Activated CD4-positive, alpha-beta T cell treated with anti-CD3 and anti-CD28 coated beads, Interleukin-2, amount 50 U/mL, for 48 hours (primary cell): ENCODE measurements at regions not wholly inside any gene's neighbourhood (a gene's known extent, or its start where the extent isn't known, plus 50 kb on each side); places are given as distances from the start of the nearest gene placed in this dataset.

Source experiments
- DNase-seq, 2 experiments: peaks; one replicate each; pipeline ENCODE4 v3.0.0-alpha.2; 2020

DNA sequence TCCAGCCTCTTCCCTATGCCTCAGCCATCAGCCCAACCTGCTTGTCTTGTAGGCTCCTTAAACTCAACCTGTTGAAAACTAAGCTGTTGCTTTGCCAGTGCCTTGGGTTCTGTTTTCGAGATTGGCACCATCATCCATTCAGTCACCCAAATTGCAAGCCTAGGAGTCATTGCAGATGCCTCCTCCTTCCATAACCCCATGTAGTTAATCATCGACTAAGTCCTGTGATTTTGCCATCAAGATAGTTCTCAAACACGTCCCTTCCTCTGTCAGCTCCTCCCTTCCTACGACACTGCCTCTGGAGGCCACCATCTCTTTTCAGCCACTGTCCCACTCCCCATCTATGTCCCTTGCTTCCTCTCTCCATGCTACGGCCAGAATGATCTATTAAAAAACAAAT, 168.1 kb downstream of the RAB11FIP2 start:
- no peak for DNase-seq

- peak; percentile 2 to 3 for DNase-seq
These were observed 162.6 kb downstream of the RAB11FIP2 start for GRCh38 chr10:117884093-117884492.

GRCh38 chr10:117884592-117884991, 162.1 kb downstream of the RAB11FIP2 start:
- no peak for DNase-seq

GRCh38 chr10:117885206-117885829, 161.4 kb downstream of the RAB11FIP2 start:
- DNase-seq: no peak

DNA sequence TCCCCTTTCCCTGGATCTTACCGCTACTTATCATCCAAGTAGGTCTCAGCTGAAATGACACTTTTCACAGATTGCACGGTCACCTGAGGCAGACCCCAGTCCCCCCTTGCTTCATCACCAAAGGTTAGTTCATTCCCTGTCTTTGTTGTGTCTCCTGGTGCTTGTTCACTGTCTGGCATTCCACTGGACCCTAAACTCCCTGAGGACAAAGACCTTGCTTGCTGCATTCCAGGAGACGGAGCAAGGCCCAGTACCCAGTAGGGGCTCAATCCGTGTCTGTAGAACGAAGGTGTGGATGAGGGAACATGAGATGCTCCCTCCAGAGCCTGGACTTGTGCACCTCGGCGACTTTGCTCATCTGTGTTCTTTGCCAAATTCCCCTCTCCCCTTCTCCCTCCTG, 160.0 kb downstream of the RAB11FIP2 start:
- no peak for DNase-seq

- no peak for DNase-seq
These were observed 157.1 kb downstream of the RAB11FIP2 start for GRCh38 chr10:117889664-117890063.

DNA sequence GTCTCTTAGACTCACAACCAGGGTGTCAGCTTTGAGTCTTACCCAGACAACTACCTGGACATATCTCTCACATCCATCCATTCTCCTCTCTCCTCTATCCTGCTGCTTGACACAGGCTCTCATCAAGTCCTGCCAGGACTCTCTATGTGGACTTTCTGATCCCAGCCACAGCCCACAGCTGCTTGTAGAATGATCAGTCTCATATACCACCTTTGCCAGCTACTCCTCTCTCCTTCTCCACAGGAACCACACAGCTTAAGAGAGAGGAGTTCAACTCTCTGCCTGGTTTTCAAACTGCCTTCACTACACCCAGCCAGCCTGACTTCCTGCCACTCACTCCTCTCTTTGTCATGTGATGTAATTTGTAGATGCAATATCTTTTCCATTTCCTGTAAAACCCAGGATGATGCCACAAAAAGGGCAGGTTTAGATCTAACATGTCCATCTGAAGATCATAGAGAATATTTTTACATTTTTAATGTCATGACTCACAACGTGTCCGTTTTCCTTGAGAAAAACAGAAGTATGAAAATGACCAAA, 154.0 kb downstream of the RAB11FIP2 start:
- DNase-seq: no peak

DNA sequence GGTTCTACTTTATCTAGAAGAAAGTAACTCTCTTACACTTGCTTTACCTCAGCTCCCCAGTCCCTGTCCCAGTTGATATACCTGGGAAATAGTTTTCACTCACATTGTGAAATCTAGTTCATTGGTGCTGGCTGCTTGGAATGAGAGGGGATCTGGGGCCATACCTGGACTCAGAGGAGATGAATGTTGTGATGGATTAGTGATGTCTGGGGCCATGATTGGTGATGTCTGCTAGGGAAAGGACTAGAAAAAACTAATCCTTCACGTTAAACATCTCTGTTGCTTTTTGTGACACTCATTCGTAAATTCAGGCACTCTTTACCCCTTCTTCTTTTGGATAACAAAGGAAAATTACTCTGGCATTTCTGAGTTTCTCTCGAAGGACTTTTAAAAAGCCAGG, 152.4 kb downstream of the RAB11FIP2 start:
- DNase-seq: no peak

GRCh38 chr10:117896517-117896916, 150.2 kb downstream of the RAB11FIP2 start:
- DNase-seq: no peak

DNA sequence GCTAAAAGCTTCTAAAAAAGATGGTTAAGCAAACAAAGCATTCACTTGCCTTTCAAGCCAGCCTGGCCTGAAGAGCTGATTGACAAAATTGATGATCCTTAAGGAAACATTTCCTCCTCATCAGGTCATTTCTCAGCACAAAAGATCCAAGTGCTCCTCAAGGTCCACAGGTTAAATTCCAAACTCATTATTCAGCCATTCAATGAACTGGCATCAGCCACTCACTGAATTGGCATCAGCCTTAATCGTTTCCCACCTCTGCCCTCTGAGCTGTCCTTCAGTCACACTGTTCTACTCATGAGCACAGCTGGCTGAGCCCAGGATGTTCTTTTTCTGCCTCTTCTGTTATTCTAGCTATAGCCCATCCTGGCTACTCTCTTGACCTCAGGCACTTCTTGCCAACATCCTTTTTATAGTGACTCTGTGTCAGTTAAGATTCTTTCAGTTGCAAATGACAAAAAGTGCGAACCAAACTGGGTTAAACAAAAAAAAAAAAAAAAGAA, 147.5 kb downstream of the RAB11FIP2 start:
- DNase-seq: no peak

DNA sequence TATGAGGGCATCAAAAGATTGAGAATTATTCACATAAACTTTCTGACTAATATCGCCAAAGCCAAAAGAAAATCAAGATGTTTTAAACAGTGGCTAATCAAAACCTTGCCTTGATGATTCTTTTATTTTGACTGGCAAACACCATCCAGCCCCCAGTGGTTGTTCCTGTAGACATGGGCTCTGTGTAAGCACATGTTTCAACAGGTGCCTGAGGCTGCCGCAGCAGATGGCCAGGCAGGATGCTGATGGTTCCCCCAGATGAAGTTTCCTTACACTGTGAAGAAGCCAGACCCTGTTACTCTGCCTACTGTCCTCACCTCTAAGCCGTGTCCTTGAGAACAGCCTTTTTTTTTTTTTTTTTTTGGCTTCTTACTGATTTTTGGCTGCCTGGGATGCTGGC, 146.5 kb downstream of the RAB11FIP2 start:
- no peak for DNase-seq

- DNase-seq: no peak
These were observed 142.9 kb downstream of the RAB11FIP2 start for GRCh38 chr10:117903854-117904253.

DNA sequence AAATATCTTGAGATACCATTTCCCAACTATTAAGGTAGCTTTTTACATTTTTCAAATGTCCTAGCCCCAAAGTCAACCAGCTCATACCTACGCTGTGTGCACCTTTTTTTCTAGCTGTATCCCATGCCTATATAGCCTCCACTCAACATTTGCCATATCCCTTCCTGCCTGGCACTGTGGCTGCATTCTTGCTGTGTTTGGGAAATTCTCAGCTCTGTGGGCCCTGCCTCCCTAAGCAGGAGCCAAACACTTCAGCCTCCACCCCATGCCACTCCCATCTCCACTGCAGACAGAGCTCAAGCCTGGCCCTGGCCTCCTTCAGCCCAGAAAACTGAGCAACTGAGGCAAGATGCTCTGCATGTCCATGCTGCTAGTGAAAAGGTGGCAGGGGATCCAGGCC, 141.3 kb downstream of the RAB11FIP2 start:
- no peak for DNase-seq

DNA sequence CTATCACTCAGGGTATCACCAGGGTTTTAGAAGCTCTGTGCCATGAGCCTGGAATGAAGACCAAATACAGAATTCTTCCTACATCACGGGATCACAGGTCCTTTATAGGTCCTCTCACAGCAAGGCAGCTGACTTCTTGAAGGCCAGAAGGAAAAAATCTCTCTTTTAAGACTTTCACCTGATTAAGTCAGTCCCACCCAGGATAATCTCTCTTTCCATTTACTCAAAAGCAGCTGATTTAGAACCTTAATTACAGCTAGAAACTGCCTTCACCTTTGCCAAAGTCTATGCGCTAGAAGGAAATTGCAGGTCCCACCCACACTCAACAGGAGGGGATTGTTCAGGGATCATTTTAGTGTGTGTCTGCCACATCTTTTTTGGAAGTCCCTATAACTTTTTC, 135.1 kb downstream of the RAB11FIP2 start:
- no peak for DNase-seq

GRCh38 chr10:117914334-117914733, 132.4 kb downstream of the RAB11FIP2 start:
- DNase-seq: no peak

GRCh38 chr10:117920956-117921355, 125.8 kb downstream of the RAB11FIP2 start:
- no peak for DNase-seq

DNA sequence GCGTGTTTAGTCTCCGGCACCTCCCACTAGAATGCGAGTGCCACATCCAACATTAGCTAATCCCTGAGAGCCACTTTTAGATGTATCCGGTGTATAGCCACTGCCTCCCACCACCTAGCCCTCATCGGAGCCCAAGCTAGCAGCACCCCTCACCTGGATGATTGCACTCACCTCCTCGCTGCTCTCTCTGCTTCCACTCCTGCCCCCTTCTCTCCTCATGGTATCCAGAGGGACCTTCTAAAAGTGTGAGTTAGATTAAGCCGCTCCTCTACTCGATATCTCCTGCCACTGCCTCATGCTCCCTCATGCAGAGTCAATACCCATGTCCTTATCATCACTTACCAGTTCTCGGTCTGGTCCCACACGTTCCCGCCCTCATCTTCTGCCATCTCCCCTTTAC, 125.3 kb downstream of the RAB11FIP2 start:
- DNase-seq: no peak

DNA sequence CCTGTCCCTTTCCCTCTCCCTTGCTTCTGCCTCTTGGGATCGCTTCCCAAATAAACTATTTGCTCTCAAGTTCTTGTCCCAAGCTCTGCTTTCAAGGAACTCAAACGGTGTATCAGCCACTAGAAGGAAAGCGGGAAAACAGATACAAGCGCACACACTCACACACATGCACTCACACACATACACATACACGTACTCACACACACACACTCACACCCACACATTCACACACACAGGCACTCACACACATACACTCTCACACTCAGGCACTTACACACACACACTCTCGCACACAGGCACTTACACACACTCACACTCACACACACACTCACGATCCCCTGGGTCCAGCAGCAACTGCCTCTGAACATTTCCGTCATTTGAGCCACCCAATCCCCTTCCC, 121.9 kb downstream of the RAB11FIP2 start:
- no peak for DNase-seq

- no peak for DNase-seq
These were observed 121.4 kb downstream of the RAB11FIP2 start for GRCh38 chr10:117925369-117925768.

DNA sequence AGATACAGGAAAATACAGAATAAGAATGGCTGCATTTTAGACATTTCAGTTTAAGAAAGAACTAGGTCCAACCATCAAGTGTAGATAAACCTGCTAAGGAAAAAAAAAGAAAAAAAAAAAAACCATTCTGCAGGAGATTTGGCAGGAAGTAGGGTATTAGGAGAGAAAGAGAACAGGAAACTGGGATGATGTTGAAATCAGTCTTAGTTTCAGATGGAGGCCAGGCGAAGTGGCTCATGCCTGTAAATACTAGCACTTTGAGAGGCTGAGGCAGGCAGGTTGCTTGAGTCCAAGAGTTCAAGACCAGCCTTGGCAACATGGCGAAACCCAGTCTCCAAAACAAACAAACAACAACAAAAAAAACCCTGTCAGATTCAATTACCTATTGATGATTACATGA, 120.2 kb downstream of the RAB11FIP2 start:
- DNase-seq: no peak

DNA sequence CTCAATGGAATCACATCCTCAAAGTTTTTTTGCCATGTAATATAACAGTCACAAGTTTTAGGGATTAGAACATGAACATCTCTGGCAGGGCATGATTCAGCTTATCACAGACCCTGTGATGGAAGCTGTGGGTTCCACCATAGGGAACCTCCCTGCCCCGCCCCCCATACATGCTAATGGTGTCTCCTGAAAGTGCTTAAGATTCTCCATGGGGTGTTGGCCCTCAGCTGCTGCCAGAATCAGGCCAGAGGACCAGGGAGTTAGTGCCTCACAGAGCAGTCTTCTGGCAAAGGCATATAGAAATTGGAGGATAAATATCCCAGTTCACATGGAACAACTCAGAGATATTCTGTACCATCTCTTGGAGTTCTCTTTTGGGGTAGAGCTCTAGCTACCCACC, 119.4 kb downstream of the RAB11FIP2 start:
- no peak for DNase-seq

DNA sequence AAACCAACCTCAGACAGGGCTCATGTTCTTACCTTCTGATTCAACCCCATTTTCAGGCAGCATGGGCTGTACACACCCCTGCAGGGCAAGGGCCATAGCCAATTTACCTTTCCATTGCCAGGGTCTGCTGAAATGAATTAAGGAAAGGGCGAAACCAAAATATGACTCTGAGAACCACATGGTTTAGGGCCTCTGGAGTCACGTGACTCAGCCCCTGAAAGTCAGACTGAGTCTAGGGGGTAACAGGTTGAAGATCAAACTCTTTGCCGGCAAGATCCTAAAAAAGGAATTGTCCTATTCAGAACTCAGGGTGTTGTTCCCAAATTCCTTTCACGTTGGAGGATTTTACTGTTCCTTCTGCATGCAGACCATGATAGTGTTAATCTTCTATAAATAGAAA, 118.9 kb downstream of the RAB11FIP2 start:
- no peak for DNase-seq

- DNase-seq: no peak
These were observed 118.5 kb downstream of the RAB11FIP2 start for GRCh38 chr10:117928281-117928680.

GRCh38 chr10:117928741-117929140, 118.0 kb downstream of the RAB11FIP2 start:
- DNase-seq: no peak
